ENCODE measurements at regions not wholly inside any gene's neighbourhood (a gene's known extent, or its start where the extent isn't known, plus 50 kb on each side); places are given as distances from the start of the nearest gene placed in this dataset.

- no peak overlapping the region for H3K4me3 Mint-ChIP-seq
- Histone ChIP-seq H3K9me3 (ENCODE audit: low read depth) (no peaks in the 10 kb centered on the region), H2AFZ (replicated peaks) (peak overlapping the region; percentile 2), H4K20me1 (ENCODE audit: low read depth) (no peaks in the 10 kb centered on the region), H3K4me2 (no peak overlapping the region), H3K27ac (no peak overlapping the region), H3K79me2 (ENCODE audit: low read depth) (no peaks in the 10 kb centered on the region), H3F3A (ENCODE audit: low read depth) (no peaks in the 10 kb centered on the region), H3K9ac (no peak overlapping the region), H3K27me3 (no peaks in the 10 kb centered on the region), H3K4me1 (no peaks in the 10 kb centered on the region), H3K4me3 (no peak overlapping the region), H3K36me3 (no peaks in the 10 kb centered on the region)
- H3K9me3 Mint-ChIP-seq = no peaks in the 10 kb centered on the region
- no peak overlapping the region for H3K27ac Mint-ChIP-seq
- H3K4me1 Mint-ChIP-seq = peaks cover 11% of the 10 kb centered on the region
- no peak for TF ChIP-seq CTCF (IDR thresholded peaks at IDR 0.05)
- DNase-seq (ENCODE audit: low spot score) = no peak
- H3K27me3 Mint-ChIP-seq (ENCODE audit: insufficient read depth, low read depth) = peaks cover 2% of the 10 kb centered on the region
- peaks cover 1% of the 10 kb centered on the region for H3K36me3 Mint-ChIP-seq
Observed at GRCh38 chr5:82707741-82708140, 369.5 kb downstream of the TMEM167A start.

- Mint-ChIP-seq H3K36me3 (peaks cover 1% of the 10 kb centered on the region), H3K4me3 (no peak overlapping the region), H3K9me3 (no peaks in the 10 kb centered on the region), H3K4me1 (peaks cover 11% of the 10 kb centered on the region), H3K27me3 (ENCODE audit: insufficient read depth, low read depth) (no peaks in the 10 kb centered on the region), H3K27ac (no peak overlapping the region)
- Histone ChIP-seq H3K9me3 (ENCODE audit: low read depth) (no peaks in the 10 kb centered on the region), H3F3A (ENCODE audit: low read depth) (no peaks in the 10 kb centered on the region), H3K4me2 (no peak overlapping the region), H3K4me3 (no peak overlapping the region), H3K4me1 (no peaks in the 10 kb centered on the region), H4K20me1 (ENCODE audit: low read depth) (no peaks in the 10 kb centered on the region), H2AFZ (replicated peaks) (no peak overlapping the region), H3K79me2 (ENCODE audit: low read depth) (no peaks in the 10 kb centered on the region), H3K27ac (no peak overlapping the region), H3K36me3 (no peaks in the 10 kb centered on the region), H3K27me3 (no peaks in the 10 kb centered on the region), H3K9ac (no peak overlapping the region)
- no peak for DNase-seq (ENCODE audit: low spot score)
- TF ChIP-seq CTCF (IDR thresholded peaks at IDR 0.05) (no peak), EZH2phosphoT487 (IDR thresholded peaks at IDR 0.05) (no peak), EZH2 (IDR thresholded peaks at IDR 0.05) (no peak)
Observed at GRCh38 chr5:82704381-82704780, 372.8 kb downstream of the TMEM167A start.

- no peak overlapping the region for H3K4me2 ChIP-seq
- no peak overlapping the region for H2AFZ ChIP-seq (replicated peaks)
- H3K36me3 ChIP-seq = no peaks in the 10 kb centered on the region
- H4K20me1 ChIP-seq (ENCODE audit: low read depth) = no peaks in the 10 kb centered on the region
- Mint-ChIP-seq H3K4me1 (peaks cover 2% of the 10 kb centered on the region), H3K4me3 (no peak overlapping the region), H3K27ac (no peak overlapping the region), H3K9me3 (no peaks in the 10 kb centered on the region), H3K27me3 (ENCODE audit: insufficient read depth, low read depth) (no peaks in the 10 kb centered on the region), H3K36me3 (peaks cover 1% of the 10 kb centered on the region)
- no peaks in the 10 kb centered on the region for H3K27me3 ChIP-seq
- H3K79me2 ChIP-seq (ENCODE audit: low read depth) = no peaks in the 10 kb centered on the region
- no peak overlapping the region for H3K27ac ChIP-seq
- no peaks in the 10 kb centered on the region for H3K9me3 ChIP-seq (ENCODE audit: low read depth)
- H3K9ac ChIP-seq = no peak overlapping the region
- no peak for DNase-seq (ENCODE audit: low spot score)
- H3K4me1 ChIP-seq = no peaks in the 10 kb centered on the region
- H3K4me3 ChIP-seq = no peak overlapping the region
- TF ChIP-seq EZH2phosphoT487 (IDR thresholded peaks at IDR 0.05) (no peak), CTCF (IDR thresholded peaks at IDR 0.05) (no peak), EZH2 (IDR thresholded peaks at IDR 0.05) (no peak)
- H3F3A ChIP-seq (ENCODE audit: low read depth) = no peaks in the 10 kb centered on the region
Observed at GRCh38 chr5:82702046-82702445, 375.1 kb downstream of the TMEM167A start.

GRCh38 chr5:82699737-82700136, 377.5 kb downstream of the TMEM167A start:
- Histone ChIP-seq H3F3A (ENCODE audit: low read depth) (no peaks in the 10 kb centered on the region), H3K9ac (no peak overlapping the region), H2AFZ (replicated peaks) (no peak overlapping the region), H3K9me3 (ENCODE audit: low read depth) (no peaks in the 10 kb centered on the region), H4K20me1 (ENCODE audit: low read depth) (no peaks in the 10 kb centered on the region), H3K79me2 (ENCODE audit: low read depth) (no peaks in the 10 kb centered on the region), H3K4me3 (no peak overlapping the region), H3K4me2 (no peak overlapping the region), H3K27me3 (no peaks in the 10 kb centered on the region), H3K4me1 (no peaks in the 10 kb centered on the region), H3K27ac (no peak overlapping the region), H3K36me3 (no peaks in the 10 kb centered on the region)
- H3K27ac Mint-ChIP-seq = no peak overlapping the region
- H3K9me3 Mint-ChIP-seq = peaks cover 2% of the 10 kb centered on the region
- no peak for DNase-seq (ENCODE audit: low spot score)
- H3K4me3 Mint-ChIP-seq = no peak overlapping the region
- TF ChIP-seq EZH2phosphoT487 (IDR thresholded peaks at IDR 0.05) (no peak), CTCF (IDR thresholded peaks at IDR 0.05) (no peak), EZH2 (IDR thresholded peaks at IDR 0.05) (no peak)
- no peaks in the 10 kb centered on the region for H3K27me3 Mint-ChIP-seq (ENCODE audit: insufficient read depth, low read depth)
- no peaks in the 10 kb centered on the region for H3K36me3 Mint-ChIP-seq
- no peaks in the 10 kb centered on the region for H3K4me1 Mint-ChIP-seq
